GM13977 (cell line): ENCODE measurements at regions not wholly inside any gene's neighbourhood (a gene's known extent, or its start where the extent isn't known, plus 50 kb on each side); places are given as distances from the start of the nearest gene placed in this dataset.
"Not testable (repeated sequence)": the region's sequence is repeated elsewhere in the genome, so short reads cannot be mapped to it uniquely, and the experiment has no call there.

Source experiments
- DNase-seq: peaks from one replicate; pipeline ENCODE4 v3.0.0; 2012; ENCODE audit warnings: low spot score
- in situ Hi-C: fragments of 300-500 bp; cut with MboI; formaldehyde crosslinking; loops from one replicate; pipeline ENCODE4 v1.12.0; 2022; ENCODE audit warnings: low sequenced_read_pairs, low pct_unique_long_range_greater_than_20kb, mixed read lengths, inconsistent platforms; ENCODE audit not compliant: unreplicated experiment
- TF ChIP-seq, protein P1 (sequence below): IDR thresholded peaks from 2 replicates; pipeline ENCODE4 v1.5.1; 2012; ENCODE audit warnings: mild to moderate bottlenecking, control low read depth; ENCODE audit not compliant: insufficient read depth; ENCODE audit errors: extremely low read depth, missing control alignments

DNA sequence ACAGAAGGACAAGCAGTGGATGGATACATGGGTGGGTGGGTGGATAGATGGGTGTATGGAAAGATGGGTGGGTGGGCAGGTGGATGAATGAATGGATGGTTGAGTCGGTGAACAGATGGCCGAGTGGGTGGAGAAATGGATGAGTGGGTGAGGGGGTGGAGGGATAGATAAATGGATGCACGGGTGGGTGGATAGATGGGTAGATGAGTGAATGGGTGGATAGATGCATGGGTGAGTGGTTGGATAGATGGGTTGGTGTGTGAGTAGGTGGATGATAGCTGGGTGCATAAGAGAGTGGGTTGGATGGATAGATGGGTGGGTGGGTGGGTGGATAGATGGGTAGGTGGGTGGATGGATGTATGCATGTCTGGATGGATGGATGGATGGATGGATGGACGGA lies 134.6 kb downstream of the OTOP1 start:
- DNase-seq, in situ Hi-C loops: not testable (repeated sequence)

DNA sequence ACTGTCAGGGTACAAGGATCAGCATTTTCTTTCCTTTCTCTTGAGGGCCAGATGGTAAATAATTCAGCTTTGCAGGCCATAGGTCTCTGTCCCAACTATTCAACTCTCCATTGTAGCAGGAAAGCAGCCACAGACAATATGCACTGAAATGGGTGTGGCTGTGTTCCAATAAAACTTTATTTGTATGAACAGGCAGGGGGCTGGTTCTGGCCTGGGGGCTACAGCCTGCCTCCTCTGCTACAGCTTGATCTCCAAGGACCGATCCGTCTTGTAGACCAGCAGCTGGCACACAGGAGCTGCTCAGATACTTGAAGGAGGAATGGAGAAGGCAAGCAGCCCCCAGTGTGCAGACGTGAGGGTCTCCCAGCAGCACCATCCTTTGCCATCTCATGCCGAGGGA lies 127.1 kb downstream of the OTOP1 start:
- in situ Hi-C loops, DNase-seq: not testable (repeated sequence)

DNA sequence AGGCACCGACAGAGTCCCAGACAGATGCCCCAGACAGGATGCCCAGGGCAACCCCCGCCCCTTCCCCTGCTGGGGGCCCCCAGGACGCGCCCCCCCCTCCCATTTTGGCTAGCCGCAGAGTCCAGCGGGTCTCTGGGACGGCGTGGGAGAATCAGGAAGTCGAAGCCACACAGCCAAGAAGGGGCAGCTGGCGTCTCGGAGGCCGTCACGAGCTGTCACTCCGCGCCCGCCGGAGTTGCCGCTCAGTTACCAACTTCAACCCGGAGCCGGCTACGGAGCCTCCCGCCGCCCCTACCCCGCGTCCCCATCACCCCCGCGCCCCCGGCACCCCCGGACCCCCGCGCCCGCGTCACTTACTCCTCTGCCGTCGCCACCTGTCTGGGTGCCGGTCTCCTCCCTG lies 119.8 kb downstream of the OTOP1 start:
- DNase-seq, result peak; percentile 7
- in situ Hi-C loops, result not testable (repeated sequence)

DNA sequence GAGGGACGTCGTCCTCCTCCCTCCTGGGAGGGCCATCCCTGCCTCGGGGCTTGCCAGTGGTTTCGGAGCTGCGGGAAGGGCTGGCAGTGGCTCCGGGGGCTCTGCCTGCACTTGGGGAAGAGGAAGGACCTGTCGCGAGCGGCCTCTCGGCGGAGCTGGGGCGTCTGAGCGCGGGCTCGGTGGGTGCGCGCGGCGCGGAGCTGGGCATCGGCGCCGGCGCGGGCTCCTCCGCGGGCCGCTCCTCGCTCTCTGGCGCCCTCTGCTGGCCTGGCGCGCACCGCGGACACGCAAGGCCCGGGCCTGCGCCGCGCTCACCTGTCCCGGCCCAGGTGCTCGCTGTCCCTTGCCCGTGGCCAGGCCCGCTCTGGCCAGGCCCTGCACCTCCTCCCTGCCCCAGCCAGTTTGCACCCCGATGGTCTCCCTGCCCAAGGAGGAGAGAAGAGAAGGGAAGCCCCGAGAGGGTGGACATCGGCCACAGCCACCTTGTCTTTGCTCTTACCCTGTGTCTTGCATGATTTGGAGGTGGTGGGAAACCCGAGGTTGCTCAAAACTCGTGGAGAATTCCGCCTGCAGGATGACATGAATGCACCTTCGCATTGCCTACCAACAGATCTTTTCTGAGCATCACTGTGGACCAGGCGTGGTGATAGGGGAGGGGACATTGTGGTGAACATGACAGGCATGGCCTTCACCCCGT lies 119.2 kb downstream of the OTOP1 start:
- DNase-seq, result peak; percentile 90
- in situ Hi-C loops, result not testable (repeated sequence)

DNA sequence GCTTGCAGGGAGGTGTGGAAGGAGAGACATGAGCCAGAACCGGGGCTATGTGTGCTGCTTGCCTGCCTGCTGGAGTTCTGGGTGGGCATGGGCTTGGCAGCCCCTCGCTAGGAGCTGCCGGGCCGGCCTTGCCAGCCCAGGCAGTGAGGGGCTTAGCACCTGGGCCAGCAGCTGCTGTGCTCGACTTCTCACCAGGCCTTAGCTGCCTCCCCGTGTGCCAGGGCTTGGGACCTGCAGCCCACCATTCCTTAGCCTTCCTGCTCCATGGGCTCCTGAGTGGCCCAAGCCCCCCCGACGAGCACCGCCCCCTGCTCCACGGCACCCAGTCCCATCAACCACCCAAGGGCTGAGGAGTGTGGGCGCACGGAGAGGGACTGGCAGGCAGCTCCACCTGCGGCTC lies 111.3 kb downstream of the OTOP1 start:
- DNase-seq, in situ Hi-C loops: not testable (repeated sequence)

More for the DNA sequence above, 119.2 kb downstream of the OTOP1 start:
- TF ChIP-seq, protein P1, sequence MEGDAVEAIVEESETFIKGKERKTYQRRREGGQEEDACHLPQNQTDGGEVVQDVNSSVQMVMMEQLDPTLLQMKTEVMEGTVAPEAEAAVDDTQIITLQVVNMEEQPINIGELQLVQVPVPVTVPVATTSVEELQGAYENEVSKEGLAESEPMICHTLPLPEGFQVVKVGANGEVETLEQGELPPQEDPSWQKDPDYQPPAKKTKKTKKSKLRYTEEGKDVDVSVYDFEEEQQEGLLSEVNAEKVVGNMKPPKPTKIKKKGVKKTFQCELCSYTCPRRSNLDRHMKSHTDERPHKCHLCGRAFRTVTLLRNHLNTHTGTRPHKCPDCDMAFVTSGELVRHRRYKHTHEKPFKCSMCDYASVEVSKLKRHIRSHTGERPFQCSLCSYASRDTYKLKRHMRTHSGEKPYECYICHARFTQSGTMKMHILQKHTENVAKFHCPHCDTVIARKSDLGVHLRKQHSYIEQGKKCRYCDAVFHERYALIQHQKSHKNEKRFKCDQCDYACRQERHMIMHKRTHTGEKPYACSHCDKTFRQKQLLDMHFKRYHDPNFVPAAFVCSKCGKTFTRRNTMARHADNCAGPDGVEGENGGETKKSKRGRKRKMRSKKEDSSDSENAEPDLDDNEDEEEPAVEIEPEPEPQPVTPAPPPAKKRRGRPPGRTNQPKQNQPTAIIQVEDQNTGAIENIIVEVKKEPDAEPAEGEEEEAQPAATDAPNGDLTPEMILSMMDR, result peak; percentile 97

DNA sequence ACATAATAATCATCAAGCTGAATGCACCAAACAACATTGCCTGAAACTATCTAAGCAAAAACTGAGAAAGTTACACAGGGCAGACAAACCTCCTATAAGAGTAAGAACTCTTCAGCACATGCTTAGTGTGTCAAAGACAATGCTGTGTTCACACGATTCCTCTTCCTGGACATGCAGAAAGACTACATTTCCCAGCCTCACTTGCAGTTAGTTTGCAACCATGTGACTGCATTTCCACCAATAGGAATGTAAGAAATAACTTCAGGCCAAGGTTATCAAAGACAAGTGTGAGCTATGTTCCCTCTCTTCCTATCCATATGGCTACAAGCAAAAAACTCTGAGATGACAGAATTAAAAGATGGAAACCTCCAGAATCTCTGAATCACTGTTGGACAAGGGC lies 109.8 kb downstream of the OTOP1 start:
- in situ Hi-C loops, result not testable (repeated sequence)
- peak; percentile 34 for DNase-seq

DNA sequence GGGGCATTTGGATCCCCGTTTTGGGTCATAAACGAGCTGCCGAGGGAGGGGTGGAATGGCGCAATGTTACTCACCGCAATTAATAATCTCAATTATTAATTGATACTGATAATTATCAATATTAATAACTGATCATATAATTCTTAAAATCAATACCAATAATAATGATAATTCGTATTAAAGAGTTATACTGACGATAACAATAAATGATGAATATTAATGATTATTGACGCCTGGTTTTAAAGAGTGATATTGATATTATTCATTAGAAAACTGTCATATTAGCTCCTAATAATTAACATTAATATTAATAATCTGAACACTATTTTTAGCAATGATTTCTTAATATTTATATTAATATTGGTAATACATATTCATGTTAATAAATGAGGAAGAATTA lies 92.4 kb downstream of the OTOP1 start:
- DNase-seq, in situ Hi-C loops: not testable (repeated sequence)

DNA sequence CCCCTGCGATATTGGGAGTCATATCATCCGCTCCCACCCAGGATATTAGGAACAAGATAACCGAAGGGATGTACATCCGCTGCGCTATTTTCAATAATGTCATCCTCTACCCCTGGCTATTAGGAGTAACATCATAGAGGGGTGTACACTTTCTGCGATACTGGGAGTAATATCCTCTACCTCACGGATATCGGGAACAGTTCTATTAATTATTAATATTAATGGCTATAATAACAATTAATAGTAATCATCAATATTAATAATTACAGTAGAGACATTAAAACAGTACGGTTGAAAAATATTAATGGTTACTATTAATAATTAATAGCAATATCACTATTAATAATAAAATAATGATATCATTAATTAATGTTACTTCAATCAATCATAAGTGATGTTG lies 90.1 kb downstream of the OTOP1 start:
- in situ Hi-C loops, DNase-seq: not testable (repeated sequence)
